ENCODE measurements at regions not wholly inside any gene's neighbourhood (a gene's known extent, or its start where the extent isn't known, plus 50 kb on each side); places are given as distances from the start of the nearest gene placed in this dataset.

- TF ChIP-seq ZNF384 (IDR thresholded peaks at IDR 0.05) = no peak
- TF ChIP-seq FOXA1 (IDR thresholded peaks at IDR 0.05) = no peak
- TF ChIP-seq FOXM1 (IDR thresholded peaks at IDR 0.05; ENCODE audit: borderline replicate concordance) = no peak
These were observed 2354.7 kb upstream of the RAG2 start for GRCh38 chr11:38952698-38953097.
